Kidney epithelial cell (primary cell): ENCODE measurements at regions not wholly inside any gene's neighbourhood (a gene's known extent, or its start where the extent isn't known, plus 50 kb on each side); places are given as distances from the start of the nearest gene placed in this dataset.

ENCODE experiments used
- DNase-seq: peaks from one replicate; pipeline ENCODE4 v3.0.0-alpha.2; 2010; ENCODE audit warnings: low read depth
- H3K27me3 ChIP-seq: 2 replicates; pipeline ENCODE4 v1.6.0; 2011; ENCODE audit warnings: low read length; ENCODE audit not compliant: control insufficient read depth, insufficient read depth
- H3K36me3 ChIP-seq: 2 replicates; pipeline ENCODE4 v1.5.1; 2011; ENCODE audit warnings: low read length; ENCODE audit not compliant: control insufficient read depth, insufficient read depth
- H3K4me3 ChIP-seq: 2 replicates; pipeline ENCODE4 v1.5.1; 2011; ENCODE audit warnings: low read depth, mild to moderate bottlenecking, control low read depth, low read length
- TF ChIP-seq, protein P1 (sequence below): IDR thresholded peaks from 2 replicates; pipeline ENCODE4 v1.5.1; 2011; ENCODE audit warnings: mild to moderate bottlenecking, moderate library complexity, low read length, control low read depth, inconsistent platforms; ENCODE audit not compliant: insufficient read depth, poor library complexity, severe bottlenecking

DNA sequence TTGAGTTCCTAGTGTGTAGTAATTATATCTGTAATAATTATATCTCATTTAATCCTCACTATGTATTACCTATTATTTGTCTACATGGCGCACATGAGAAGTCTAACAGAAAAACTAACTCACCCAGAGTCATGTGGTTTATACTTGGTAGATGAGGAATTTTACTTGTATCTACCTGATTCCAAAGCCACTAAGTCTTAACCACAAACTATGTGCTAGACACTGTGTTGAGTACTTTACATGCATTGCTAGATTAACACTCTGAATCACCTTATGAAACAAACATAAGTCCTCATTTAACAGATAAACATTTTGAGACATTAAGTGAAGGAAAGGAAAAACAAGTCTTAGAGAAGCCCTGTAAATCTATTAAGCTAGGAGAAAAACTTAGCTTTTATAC, 404.8 kb downstream of the TLR4 start:
- Histone ChIP-seq H3K4me3 (no peak overlapping the region), H3K27me3 (no peaks in the 10 kb centered on the region), H3K36me3 (no peaks in the 10 kb centered on the region)
- DNase-seq, result no peak
- TF ChIP-seq, protein P1, sequence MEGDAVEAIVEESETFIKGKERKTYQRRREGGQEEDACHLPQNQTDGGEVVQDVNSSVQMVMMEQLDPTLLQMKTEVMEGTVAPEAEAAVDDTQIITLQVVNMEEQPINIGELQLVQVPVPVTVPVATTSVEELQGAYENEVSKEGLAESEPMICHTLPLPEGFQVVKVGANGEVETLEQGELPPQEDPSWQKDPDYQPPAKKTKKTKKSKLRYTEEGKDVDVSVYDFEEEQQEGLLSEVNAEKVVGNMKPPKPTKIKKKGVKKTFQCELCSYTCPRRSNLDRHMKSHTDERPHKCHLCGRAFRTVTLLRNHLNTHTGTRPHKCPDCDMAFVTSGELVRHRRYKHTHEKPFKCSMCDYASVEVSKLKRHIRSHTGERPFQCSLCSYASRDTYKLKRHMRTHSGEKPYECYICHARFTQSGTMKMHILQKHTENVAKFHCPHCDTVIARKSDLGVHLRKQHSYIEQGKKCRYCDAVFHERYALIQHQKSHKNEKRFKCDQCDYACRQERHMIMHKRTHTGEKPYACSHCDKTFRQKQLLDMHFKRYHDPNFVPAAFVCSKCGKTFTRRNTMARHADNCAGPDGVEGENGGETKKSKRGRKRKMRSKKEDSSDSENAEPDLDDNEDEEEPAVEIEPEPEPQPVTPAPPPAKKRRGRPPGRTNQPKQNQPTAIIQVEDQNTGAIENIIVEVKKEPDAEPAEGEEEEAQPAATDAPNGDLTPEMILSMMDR, result no peak

DNA sequence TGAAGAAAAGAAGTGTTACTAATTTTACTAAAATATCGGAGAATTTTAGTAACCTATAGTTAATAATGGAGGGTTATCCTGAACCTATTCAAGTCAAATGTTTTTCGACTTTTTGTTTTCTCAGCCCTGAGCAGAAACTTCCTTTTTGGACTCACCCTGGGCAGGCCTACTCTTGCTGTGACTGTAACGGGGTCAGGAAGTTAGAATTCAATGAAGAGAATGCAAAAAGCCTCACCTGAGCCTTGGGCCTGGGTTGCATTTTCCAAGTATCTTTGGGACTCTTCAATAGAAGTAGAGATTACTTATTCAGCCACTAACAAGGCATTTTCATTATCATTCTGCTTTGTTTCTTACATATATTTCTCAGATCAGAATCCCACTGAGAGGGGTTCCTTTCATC, 405.3 kb downstream of the TLR4 start:
- Histone ChIP-seq H3K27me3 (no peaks in the 10 kb centered on the region), H3K4me3 (no peak overlapping the region), H3K36me3 (no peaks in the 10 kb centered on the region)
- DNase-seq, result no peak
- TF ChIP-seq, protein P1, result no peak

DNA sequence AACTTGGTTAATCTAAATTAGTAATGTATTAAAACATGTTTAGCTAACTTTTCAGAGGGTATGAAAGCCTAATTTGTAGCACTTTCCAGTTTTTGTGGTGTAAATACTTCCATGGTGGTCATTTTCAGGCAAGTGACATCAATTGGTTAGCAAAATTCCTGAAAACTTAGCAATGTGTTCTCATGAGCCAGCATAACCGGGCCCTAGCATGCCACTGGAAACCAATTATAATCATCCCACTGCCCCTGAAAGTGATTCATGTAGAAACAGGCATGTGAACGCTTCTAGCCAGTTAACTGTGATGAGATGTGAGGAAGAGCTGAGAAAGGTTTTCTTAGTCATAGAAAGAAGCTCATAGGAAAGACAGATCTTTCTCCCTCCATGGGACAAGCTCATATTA, 417.2 kb downstream of the TLR4 start:
- Histone ChIP-seq H3K4me3 (no peak overlapping the region), H3K36me3 (no peaks in the 10 kb centered on the region), H3K27me3 (no peaks in the 10 kb centered on the region)
- TF ChIP-seq, protein P1, result no peak
- peak; percentile 68 for DNase-seq

DNA sequence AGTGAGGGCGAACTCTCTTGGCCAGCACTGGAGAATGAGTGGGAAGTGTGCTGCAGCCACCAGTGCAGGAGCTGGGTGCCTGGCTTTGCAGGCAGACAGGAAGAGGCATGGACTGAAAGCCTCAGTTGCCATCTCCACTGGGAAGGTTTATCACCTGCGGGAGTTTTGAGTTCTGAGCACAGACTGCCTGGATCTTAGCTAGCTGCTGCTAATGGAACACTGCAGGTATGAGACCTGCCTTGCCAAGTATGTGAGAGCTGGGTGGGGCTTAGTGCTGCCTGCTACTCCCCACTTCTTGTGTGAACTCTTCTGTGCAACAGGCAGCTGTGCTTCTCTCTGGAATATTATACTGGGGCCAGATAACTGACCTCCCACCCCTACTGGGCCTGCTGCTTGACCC, 424.1 kb downstream of the TLR4 start:
- TF ChIP-seq, protein P1, result no peak
- Histone ChIP-seq H3K27me3 (no peaks in the 10 kb centered on the region), H3K36me3 (no peaks in the 10 kb centered on the region), H3K4me3 (no peak overlapping the region)
- DNase-seq, result no peak

DNA sequence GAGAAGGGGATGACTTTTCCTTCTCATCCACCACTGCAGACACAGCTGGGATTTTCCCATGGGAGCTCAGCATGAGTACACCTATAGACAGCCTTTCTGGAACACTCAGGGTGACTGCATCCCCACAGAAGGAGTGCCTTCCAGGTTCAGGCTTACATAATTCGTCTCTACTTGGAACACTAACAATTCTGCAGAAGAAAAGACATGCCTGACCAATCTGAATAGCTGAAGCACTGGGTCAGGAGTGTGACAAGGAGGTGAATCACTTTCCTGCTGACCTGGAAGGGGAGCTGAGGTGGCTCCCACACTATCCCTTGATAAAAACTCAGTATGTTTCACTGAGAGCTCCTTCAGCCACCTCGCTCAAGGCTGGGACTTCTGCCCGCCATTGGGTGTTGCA, 425.3 kb downstream of the TLR4 start:
- TF ChIP-seq, protein P1, result no peak
- DNase-seq, result peak; percentile 71

DNA sequence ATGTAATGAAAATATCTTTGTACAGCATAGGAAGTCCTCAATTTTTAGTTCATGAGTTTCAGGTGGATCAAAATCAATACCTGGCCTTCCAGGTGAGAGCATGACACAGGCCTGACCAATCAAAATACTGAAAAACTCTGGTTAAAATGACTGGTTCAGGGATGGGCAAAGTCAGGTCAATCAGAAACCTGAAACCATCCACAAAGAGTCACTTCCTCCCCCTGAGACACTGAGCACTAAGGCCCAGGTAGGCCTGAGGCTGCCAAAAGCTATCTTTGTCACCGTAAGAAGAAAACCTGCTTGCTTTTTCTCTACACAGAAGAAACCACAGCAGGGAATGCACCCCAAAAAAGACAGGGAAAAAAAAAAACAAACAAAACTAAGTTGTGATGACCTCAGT, 444.8 kb downstream of the TLR4 start:
- no peaks in the 10 kb centered on the region for H3K36me3 ChIP-seq
- H3K27me3 ChIP-seq, result no peaks in the 10 kb centered on the region
- TF ChIP-seq, protein P1, result no peak
- no peak for DNase-seq
- H3K4me3 ChIP-seq, result no peak overlapping the region

More for the DNA sequence above, 425.3 kb downstream of the TLR4 start:
- Histone ChIP-seq H3K4me3 (no peak overlapping the region), H3K27me3 (no peaks in the 10 kb centered on the region), H3K36me3 (no peaks in the 10 kb centered on the region)
